Coronary artery (tissue), 2 donors: ENCODE measurements at regions not wholly inside any gene's neighbourhood (a gene's known extent, or its start where the extent isn't known, plus 50 kb on each side); places are given as distances from the start of the nearest gene placed in this dataset.

Experiments used
- DNase-seq: peaks from one replicate; pipeline ENCODE4 v3.0.0-alpha.2; 2017; ENCODE audit warnings: low spot score
- H3K27ac ChIP-seq, 2 donors: fragments of 200-600 bp; sonication (generic); one replicate each; pipeline ENCODE4 v1.5.1; 2016 to 2019
- H3K4me3 ChIP-seq: fragments of 200-600 bp; sonication (generic); 2 replicates; pipeline ENCODE4 v1.5.1; 2016; ENCODE audit warnings: mild to moderate bottlenecking, moderate library complexity
- TF ChIP-seq, protein P1 (sequence below): fragments of 200-600 bp; sonication (generic); IDR thresholded peaks from one replicate; pipeline ENCODE4 v1.5.1; 2019; ENCODE audit warnings: antibody characterized with exemption

GRCh38 chr10:90992462-90992861, 71.6 kb upstream of the ANKRD1 start:
- no peak overlapping the region for H3K27ac ChIP-seq
- TF ChIP-seq, protein P1, sequence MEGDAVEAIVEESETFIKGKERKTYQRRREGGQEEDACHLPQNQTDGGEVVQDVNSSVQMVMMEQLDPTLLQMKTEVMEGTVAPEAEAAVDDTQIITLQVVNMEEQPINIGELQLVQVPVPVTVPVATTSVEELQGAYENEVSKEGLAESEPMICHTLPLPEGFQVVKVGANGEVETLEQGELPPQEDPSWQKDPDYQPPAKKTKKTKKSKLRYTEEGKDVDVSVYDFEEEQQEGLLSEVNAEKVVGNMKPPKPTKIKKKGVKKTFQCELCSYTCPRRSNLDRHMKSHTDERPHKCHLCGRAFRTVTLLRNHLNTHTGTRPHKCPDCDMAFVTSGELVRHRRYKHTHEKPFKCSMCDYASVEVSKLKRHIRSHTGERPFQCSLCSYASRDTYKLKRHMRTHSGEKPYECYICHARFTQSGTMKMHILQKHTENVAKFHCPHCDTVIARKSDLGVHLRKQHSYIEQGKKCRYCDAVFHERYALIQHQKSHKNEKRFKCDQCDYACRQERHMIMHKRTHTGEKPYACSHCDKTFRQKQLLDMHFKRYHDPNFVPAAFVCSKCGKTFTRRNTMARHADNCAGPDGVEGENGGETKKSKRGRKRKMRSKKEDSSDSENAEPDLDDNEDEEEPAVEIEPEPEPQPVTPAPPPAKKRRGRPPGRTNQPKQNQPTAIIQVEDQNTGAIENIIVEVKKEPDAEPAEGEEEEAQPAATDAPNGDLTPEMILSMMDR = no peak

DNA sequence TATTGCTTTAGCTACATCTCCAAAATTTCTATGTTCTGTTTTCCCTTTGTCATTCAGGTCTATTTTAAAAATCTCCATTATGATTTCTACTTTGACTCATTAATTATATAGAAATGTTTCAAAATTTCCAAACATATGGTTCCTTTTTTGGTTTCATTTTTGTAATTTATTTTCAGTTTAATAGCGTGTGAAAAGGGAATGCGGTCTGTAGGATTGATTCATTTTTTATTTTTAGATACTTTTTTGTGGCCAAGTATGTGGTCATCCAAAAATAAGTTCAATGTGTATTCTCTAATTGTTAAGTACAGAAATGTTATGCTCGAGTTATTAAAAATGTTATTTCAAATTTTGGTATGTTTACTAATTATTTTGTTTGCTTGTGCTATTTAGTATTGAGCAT, 72.5 kb upstream of the ANKRD1 start:
- TF ChIP-seq, protein P1 = no peak
- no peak for DNase-seq
- peak overlapping the region; percentile 26 for H3K4me3 ChIP-seq
- no peak overlapping the region for H3K27ac ChIP-seq

More at GRCh38 chr10:90992462-90992861, 71.6 kb upstream of the ANKRD1 start:
- no peak for DNase-seq
- no peak overlapping the region for H3K4me3 ChIP-seq

GRCh38 chr10:90997670-90998069, 76.8 kb upstream of the ANKRD1 start:
- Histone ChIP-seq H3K4me3 (no peak overlapping the region), H3K27ac (no peak overlapping the region)
- no peak for DNase-seq
- TF ChIP-seq, protein P1 = no peak

- H3K4me3 ChIP-seq = no peak overlapping the region
- H3K27ac ChIP-seq = no peak overlapping the region
- DNase-seq = no peak
- TF ChIP-seq, protein P1 = no peak
Observed at GRCh38 chr10:90998733-90999511, 78.0 kb upstream of the ANKRD1 start.

GRCh38 chr10:90999512-91000172, 78.8 kb upstream of the ANKRD1 start:
- Histone ChIP-seq H3K4me3 (no peak overlapping the region), H3K27ac (no peak overlapping the region)
- DNase-seq = no peak
- TF ChIP-seq, protein P1 = no peak

DNA sequence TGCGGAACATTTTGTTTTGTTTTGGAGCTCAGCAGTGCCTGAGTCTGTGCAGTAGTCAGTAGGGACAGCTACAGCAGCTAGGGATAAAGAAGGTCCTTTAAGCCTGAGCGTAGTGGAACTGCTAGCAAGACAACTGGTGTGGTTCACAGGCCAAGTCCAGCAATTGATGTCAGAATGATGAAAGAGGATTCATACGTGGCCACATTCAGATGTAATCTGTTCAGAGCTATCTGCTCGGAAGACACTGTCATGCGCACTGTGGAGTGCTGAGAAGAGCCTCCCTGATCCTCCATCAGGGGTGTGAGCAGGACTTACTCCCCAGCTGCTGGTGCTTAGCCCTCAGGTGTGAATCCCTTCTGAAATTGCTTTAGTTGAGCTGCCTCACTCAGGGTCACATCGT, 79.6 kb upstream of the ANKRD1 start:
- Histone ChIP-seq H3K27ac (no peak overlapping the region), H3K4me3 (no peak overlapping the region)
- DNase-seq = no peak
- TF ChIP-seq, protein P1 = no peak

DNA sequence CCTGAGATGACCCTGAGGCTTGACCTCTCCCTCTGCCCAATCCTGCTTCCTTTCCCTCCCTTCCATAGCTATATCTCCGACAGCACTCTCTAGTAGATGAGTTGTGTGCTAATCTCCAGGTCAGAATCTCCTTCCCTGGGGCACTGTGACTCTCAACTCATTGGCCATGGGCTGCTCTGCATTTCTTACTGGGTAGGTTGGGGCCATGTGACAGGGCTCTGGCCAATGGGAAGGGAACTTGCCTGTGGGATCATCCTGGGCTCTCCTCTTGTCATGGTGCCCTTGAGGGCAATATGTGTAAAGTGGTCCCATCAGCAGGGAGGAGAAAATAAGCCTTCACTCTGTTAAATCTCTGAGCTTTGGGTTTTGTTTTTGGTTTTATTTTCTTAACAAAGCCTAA, 80.1 kb upstream of the ANKRD1 start:
- Histone ChIP-seq H3K27ac (no peak overlapping the region), H3K4me3 (no peak overlapping the region)
- no peak for DNase-seq
- TF ChIP-seq, protein P1 = no peak
